WERI-Rb-1 (cell line): ENCODE measurements at regions not wholly inside any gene's neighbourhood (a gene's known extent, or its start where the extent isn't known, plus 50 kb on each side); places are given as distances from the start of the nearest gene placed in this dataset.

Experiments
- DNase-seq: peaks from one replicate; pipeline ENCODE4 v3.0.0-alpha.2; 2020
- H3K27ac ChIP-seq: fragments of 250-450 bp; sonication (Bioruptor Pico); 2 replicates; pipeline ENCODE4 v1.5.1; 2020; ENCODE audit warnings: mild to moderate bottlenecking, moderate library complexity
- H3K27me3 ChIP-seq: fragments of 250-450 bp; sonication (Bioruptor Pico); 2 replicates; pipeline ENCODE4 v1.5.1; 2021; ENCODE audit warnings: mild to moderate bottlenecking, low read depth, moderate library complexity; ENCODE audit not compliant: insufficient read depth, severe bottlenecking
- H3K36me3 ChIP-seq: fragments of 250-450 bp; sonication (Bioruptor Pico); 2 replicates; pipeline ENCODE4 v1.5.1; 2020; ENCODE audit warnings: mild to moderate bottlenecking, moderate library complexity
- H3K4me3 ChIP-seq: 2 replicates; pipeline ENCODE4 v1.5.1; 2011; ENCODE audit warnings: low read depth, mild to moderate bottlenecking, control low read depth, low read length
- H3K9me3 ChIP-seq: fragments of 250-450 bp; sonication (Bioruptor Pico); 2 replicates; pipeline ENCODE4 v1.5.1; 2021; ENCODE audit warnings: mild to moderate bottlenecking, moderate library complexity; ENCODE audit not compliant: severe bottlenecking
- CTCF ChIP-seq: IDR thresholded peaks from 2 replicates; pipeline ENCODE4 v1.5.1; 2011; ENCODE audit warnings: low read depth, mild to moderate bottlenecking, control low read depth, inconsistent platforms, low read length

- Histone ChIP-seq H3K36me3 (no peaks in the 10 kb centered on the region), H3K27ac (no peak overlapping the region), H3K9me3 (no peaks in the 10 kb centered on the region), H3K27me3 (no peaks in the 10 kb centered on the region), H3K4me3 (no peak overlapping the region)
- peak; percentile 21 for DNase-seq
- TF ChIP-seq CTCF: no peak
Observed at GRCh38 chr5:121384359-121384758, 467.3 kb upstream of the FTMT start.

GRCh38 chr5:121386334-121386733 lies 465.3 kb upstream of the FTMT start:
- TF ChIP-seq CTCF: no peak
- DNase-seq: no peak
- no peaks in the 10 kb centered on the region for H3K9me3 ChIP-seq

GRCh38 chr5:121396716-121397115 lies 455.0 kb upstream of the FTMT start:
- peaks cover 2% of the 10 kb centered on the region for H3K9me3 ChIP-seq
- no peak overlapping the region for H3K4me3 ChIP-seq
- H3K27ac ChIP-seq: no peak overlapping the region
- H3K36me3 ChIP-seq: no peaks in the 10 kb centered on the region
- no peak for DNase-seq
- TF ChIP-seq CTCF: no peak
- no peaks in the 10 kb centered on the region for H3K27me3 ChIP-seq

More at GRCh38 chr5:121386334-121386733, 465.3 kb upstream of the FTMT start:
- Histone ChIP-seq H3K36me3 (no peaks in the 10 kb centered on the region), H3K4me3 (no peak overlapping the region), H3K27me3 (no peaks in the 10 kb centered on the region), H3K27ac (no peak overlapping the region)

- TF ChIP-seq CTCF: no peak
- H3K36me3 ChIP-seq: no peaks in the 10 kb centered on the region
- no peak overlapping the region for H3K27ac ChIP-seq
- H3K4me3 ChIP-seq: no peak overlapping the region
- peaks cover 5% of the 10 kb centered on the region for H3K9me3 ChIP-seq
- no peaks in the 10 kb centered on the region for H3K27me3 ChIP-seq
- no peak for DNase-seq
Observed at GRCh38 chr5:121399879-121400278, 451.8 kb upstream of the FTMT start.

- DNase-seq: no peak
- H3K27me3 ChIP-seq: no peaks in the 10 kb centered on the region
- no peak overlapping the region for H3K27ac ChIP-seq
Observed at GRCh38 chr5:121408778-121409177, 442.9 kb upstream of the FTMT start.

More at GRCh38 chr5:121408778-121409177, 442.9 kb upstream of the FTMT start:
- Histone ChIP-seq H3K36me3 (no peaks in the 10 kb centered on the region), H3K9me3 (no peaks in the 10 kb centered on the region), H3K4me3 (no peak overlapping the region)
- TF ChIP-seq CTCF: no peak
